GM21390 (cell line): ENCODE measurements at regions not wholly inside any gene's neighbourhood (a gene's known extent, or its start where the extent isn't known, plus 50 kb on each side); places are given as distances from the start of the nearest gene placed in this dataset.

Source experiments
- ATAC-seq: cut with Tn5 transposase; IDR thresholded peaks from one replicate; pipeline ENCODE4 v1.9.1; 2021; ENCODE audit not compliant: unreplicated experiment

- ATAC-seq: no peak
Observed at GRCh38 chr10:113287592-113287991, 265.3 kb upstream of the HABP2 start.

GRCh38 chr10:113290137-113290536 lies 262.7 kb upstream of the HABP2 start:
- no peak for ATAC-seq

DNA sequence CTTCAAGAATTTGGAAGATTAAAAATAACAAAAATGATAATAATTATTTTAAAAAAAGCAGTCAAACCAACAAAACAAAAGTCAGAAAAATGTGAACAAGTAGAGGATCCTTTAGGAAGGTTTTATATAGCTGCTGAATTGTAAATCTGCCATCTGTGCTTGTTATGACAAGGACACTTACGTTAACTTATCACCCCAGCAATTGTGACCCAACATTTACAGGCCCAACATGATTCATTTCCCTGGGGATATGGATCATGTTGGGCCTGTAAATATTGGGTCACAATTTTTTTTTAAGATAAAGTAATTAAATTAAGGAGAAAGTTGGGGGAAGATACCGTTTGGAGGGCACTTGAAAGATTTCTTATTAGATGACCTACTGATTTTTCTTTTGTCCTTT lies 261.4 kb upstream of the HABP2 start:
- ATAC-seq: no peak

DNA sequence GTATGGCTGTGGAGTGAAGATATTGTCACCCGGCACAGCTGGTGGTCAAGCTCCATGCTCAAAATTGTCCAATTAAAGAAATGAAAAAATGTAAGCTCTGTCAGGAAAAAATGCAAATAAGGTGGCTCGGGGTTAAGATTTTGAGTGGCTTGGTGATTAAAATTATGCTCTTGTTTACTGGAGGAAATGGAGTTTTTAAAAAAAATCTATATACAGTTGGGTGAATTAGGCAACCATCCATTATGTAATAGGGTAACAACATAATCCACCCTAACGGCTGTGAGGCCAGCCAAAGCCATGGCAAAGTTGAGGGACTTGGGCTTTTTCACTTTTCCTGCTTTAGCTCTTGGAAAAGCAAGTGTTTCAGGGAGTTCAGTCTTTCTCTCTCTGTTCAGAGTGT lies 260.8 kb upstream of the HABP2 start:
- no peak for ATAC-seq

DNA sequence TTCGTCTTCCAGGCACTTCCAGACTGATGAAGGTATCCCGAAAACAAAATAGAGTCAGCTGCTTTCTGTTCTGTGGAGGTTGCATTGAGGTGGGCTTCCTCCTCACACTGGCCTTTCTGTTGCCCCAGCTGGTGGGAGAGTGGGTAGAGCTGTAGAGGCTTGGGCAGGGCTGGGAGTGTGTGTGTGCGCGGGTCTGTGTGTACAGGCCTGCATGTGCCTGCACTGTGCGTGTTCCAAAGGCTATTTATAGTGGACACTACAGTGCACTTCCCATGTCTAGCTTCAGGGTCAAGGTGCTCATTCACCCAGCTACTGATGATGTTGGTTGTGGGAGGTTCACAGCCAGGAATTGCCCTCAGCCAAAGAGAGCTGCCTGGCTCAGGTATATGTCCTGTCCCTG lies 260.1 kb upstream of the HABP2 start:
- ATAC-seq: no peak

GRCh38 chr10:113293167-113293566 lies 259.7 kb upstream of the HABP2 start:
- no peak for ATAC-seq

DNA sequence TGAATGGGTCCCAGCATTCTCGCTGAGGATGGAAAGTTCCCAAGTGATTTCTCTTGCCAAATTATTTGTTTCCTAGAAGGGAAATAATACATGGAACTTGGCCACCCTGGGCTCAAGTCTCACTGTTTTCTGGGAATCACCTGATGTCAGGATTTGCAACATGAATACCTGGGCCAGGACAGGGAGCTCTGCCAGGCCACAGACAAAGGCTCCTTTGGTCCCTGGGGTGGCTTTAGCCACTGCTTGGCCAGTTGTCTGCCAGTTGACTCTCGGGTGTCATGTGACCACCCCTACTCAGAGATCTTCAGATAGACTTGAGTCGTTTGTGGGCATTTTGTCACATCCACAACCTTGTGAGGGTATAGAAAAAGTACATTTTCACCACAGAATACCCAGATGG lies 258.0 kb upstream of the HABP2 start:
- ATAC-seq: no peak

- ATAC-seq: no peak
Observed at GRCh38 chr10:113297226-113297625, 255.6 kb upstream of the HABP2 start.

GRCh38 chr10:113298616-113299015 lies 254.2 kb upstream of the HABP2 start:
- no peak for ATAC-seq

GRCh38 chr10:113300201-113300600 lies 252.7 kb upstream of the HABP2 start:
- ATAC-seq: no peak

- ATAC-seq: peak; percentile 77
Observed at GRCh38 chr10:113300617-113301016, 252.2 kb upstream of the HABP2 start.

GRCh38 chr10:113301342-113301984 lies 251.4 kb upstream of the HABP2 start:
- no peak for ATAC-seq

GRCh38 chr10:113302062-113302461 lies 250.8 kb upstream of the HABP2 start:
- ATAC-seq: no peak

- no peak for ATAC-seq
Observed at GRCh38 chr10:113303544-113304146, 249.2 kb upstream of the HABP2 start.

GRCh38 chr10:113304726-113305125 lies 248.1 kb upstream of the HABP2 start:
- ATAC-seq: no peak

- ATAC-seq: no peak
Observed at GRCh38 chr10:113305871-113306270, 247.0 kb upstream of the HABP2 start.

DNA sequence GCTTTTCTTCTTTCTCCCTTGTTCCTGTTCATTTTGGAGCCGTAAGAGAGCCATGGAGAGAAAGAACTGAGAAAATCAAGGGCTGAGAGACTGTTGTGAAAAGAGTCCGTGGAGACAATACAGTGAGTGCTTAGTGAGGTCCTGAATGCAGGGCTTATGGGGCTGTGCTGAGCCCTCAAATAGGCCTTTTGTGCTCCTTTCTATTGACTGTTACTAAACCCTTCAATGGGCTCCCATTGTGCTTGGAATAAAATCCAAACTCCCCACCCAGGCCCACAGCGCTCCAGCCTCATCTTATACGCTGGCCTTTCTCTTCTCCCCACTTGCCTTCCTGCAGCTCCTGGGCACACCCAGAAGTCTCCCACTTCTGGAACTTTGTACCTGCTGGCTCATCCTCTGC lies 243.1 kb upstream of the HABP2 start:
- no peak for ATAC-seq

GRCh38 chr10:113310347-113310746 lies 242.5 kb upstream of the HABP2 start:
- no peak for ATAC-seq

- no peak for ATAC-seq
Observed at GRCh38 chr10:113313048-113313602, 239.7 kb upstream of the HABP2 start.

DNA sequence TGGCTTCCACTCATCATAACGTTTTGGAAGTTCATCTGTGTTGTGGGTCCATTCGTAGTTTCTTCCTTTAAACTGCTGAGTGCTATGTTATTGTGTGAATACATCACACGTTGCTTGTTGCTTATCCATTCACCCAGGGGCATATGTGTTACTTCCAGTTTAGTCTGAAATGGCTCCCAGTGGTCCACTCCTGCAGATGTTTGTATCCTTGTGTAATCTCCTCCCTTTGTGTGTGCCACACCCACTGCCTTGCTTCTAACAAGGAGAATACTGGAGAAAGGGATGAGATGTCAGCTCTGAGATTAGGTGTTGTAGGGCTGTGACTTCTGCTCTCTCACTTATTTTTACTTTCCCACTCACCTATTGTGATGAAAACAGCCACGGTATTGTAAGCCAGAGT lies 239.1 kb upstream of the HABP2 start:
- no peak for ATAC-seq

GRCh38 chr10:113316506-113316905 lies 236.3 kb upstream of the HABP2 start:
- ATAC-seq: no peak

- ATAC-seq: no peak
Observed at GRCh38 chr10:113317489-113317888, 235.4 kb upstream of the HABP2 start.

GRCh38 chr10:113319479-113319878 lies 233.4 kb upstream of the HABP2 start:
- no peak for ATAC-seq
